ENCODE measurements at regions not wholly inside any gene's neighbourhood (a gene's known extent, or its start where the extent isn't known, plus 50 kb on each side); places are given as distances from the start of the nearest gene placed in this dataset.

GRCh38 chr6:11875325-11876109 is 96.9 kb upstream of the ADTRP start:
- Histone ChIP-seq H3K4me1 (ENCODE audit: low read length) (peaks cover 23% of the 10 kb centered on the region), H3K36me3 (replicated peaks; ENCODE audit: low read depth, low read length) (no peaks in the 10 kb centered on the region), H3K79me2 (ENCODE audit: low read length) (no peaks in the 10 kb centered on the region), H3K4me3 (ENCODE audit: low read length) (no peak overlapping the region), H3K9me3 (ENCODE audit: insufficient read depth, low read length) (no peaks in the 10 kb centered on the region), H4K20me1 (ENCODE audit: insufficient read depth, low read length) (no peaks in the 10 kb centered on the region), H3K9ac (ENCODE audit: low read length) (no peak overlapping the region), H3K4me2 (ENCODE audit: low read length) (no peak overlapping the region), H2AFZ (ENCODE audit: low read depth, low read length) (no peak overlapping the region), H3K27me3 (ENCODE audit: low read depth, low read length) (peaks cover 21% of the 10 kb centered on the region), H3K27ac (ENCODE audit: low read length) (no peak overlapping the region)
- TF ChIP-seq, protein P1, sequence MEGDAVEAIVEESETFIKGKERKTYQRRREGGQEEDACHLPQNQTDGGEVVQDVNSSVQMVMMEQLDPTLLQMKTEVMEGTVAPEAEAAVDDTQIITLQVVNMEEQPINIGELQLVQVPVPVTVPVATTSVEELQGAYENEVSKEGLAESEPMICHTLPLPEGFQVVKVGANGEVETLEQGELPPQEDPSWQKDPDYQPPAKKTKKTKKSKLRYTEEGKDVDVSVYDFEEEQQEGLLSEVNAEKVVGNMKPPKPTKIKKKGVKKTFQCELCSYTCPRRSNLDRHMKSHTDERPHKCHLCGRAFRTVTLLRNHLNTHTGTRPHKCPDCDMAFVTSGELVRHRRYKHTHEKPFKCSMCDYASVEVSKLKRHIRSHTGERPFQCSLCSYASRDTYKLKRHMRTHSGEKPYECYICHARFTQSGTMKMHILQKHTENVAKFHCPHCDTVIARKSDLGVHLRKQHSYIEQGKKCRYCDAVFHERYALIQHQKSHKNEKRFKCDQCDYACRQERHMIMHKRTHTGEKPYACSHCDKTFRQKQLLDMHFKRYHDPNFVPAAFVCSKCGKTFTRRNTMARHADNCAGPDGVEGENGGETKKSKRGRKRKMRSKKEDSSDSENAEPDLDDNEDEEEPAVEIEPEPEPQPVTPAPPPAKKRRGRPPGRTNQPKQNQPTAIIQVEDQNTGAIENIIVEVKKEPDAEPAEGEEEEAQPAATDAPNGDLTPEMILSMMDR (IDR thresholded peaks at IDR 0.05; ENCODE audit: low read depth, low read length): no peak
- TF ChIP-seq EZH2phosphoT487 (IDR thresholded peaks at IDR 0.05; ENCODE audit: low read depth): no peak

DNA sequence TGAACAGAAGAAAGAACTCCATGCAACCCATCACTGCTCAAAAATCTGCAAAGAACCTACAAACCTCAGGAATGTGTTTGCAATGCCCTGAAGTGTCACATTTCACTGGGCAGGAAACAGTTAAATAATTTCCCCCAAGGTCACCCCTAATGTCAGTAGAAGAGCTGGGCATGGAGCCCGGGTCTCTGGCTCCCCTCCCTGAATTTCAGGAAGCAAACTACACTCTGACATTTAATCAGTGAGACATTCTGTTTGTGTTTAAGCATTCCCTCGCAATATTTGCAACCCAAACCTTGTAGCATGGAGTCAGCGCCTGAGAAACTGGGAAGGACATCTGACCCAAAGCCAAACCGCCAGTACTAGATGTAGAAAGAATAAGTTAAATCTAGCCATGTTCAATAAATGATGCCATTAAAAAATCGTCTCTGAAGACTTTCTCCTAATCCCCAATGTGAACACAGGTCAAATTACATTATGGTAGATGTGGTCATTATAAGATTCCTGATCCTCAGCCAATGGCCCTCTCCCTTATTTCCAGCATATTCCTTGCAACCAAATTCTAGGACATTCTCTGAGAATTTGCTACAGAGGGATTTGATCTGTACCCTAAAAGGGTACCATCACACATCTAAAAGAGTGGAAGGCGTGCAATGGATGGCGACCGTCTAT is 91.2 kb upstream of the ADTRP start:
- H3K27ac ChIP-seq (ENCODE audit: low read length): no peak overlapping the region
- no peak overlapping the region for H3K4me2 ChIP-seq (ENCODE audit: low read length)

DNA sequence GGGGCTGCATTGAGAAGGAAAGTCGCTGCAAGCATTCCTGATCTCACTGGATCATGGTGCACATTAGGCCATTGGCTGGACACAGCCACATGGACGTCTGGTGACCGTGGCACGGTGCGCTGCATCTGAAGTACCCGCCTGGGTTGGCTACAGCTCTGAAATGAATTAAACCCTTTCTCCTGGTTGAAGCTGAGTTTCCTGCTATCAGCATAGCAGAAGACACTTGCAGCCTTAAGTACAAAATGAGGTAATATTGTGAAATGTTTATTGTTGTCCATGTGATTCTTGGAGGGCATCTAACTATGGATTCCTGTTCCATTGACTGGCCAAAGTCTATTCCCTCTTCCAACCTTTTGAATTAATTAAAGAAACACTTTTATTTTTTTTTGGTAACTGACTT is 89.8 kb upstream of the ADTRP start:
- H3K27me3 ChIP-seq (ENCODE audit: low read depth, low read length): no peaks in the 10 kb centered on the region
- H3K27ac ChIP-seq (ENCODE audit: low read length): no peak overlapping the region
- no peak overlapping the region for H2AFZ ChIP-seq (ENCODE audit: low read depth, low read length)
- no peaks in the 10 kb centered on the region for H4K20me1 ChIP-seq (ENCODE audit: insufficient read depth, low read length)
- no peak overlapping the region for H3K9ac ChIP-seq (ENCODE audit: low read length)
- no peak overlapping the region for H3K4me3 ChIP-seq (ENCODE audit: low read length)
- no peak overlapping the region for H3K4me2 ChIP-seq (ENCODE audit: low read length)
- no peaks in the 10 kb centered on the region for H3K4me1 ChIP-seq (ENCODE audit: low read length)
- H3K36me3 ChIP-seq (replicated peaks; ENCODE audit: low read depth, low read length): no peaks in the 10 kb centered on the region
- no peaks in the 10 kb centered on the region for H3K79me2 ChIP-seq (ENCODE audit: low read length)
- TF ChIP-seq, protein P1 (IDR thresholded peaks at IDR 0.05; ENCODE audit: low read depth, low read length): no peak
- TF ChIP-seq EZH2phosphoT487 (IDR thresholded peaks at IDR 0.05; ENCODE audit: low read depth): no peak
- no peaks in the 10 kb centered on the region for H3K9me3 ChIP-seq (ENCODE audit: insufficient read depth, low read length)

More for the DNA sequence above, 91.2 kb upstream of the ADTRP start:
- Histone ChIP-seq H2AFZ (ENCODE audit: low read depth, low read length) (no peak overlapping the region), H3K9ac (ENCODE audit: low read length) (no peak overlapping the region), H3K36me3 (replicated peaks; ENCODE audit: low read depth, low read length) (no peaks in the 10 kb centered on the region), H3K4me1 (ENCODE audit: low read length) (no peaks in the 10 kb centered on the region), H3K4me3 (ENCODE audit: low read length) (no peak overlapping the region), H3K79me2 (ENCODE audit: low read length) (no peaks in the 10 kb centered on the region), H3K9me3 (ENCODE audit: insufficient read depth, low read length) (no peaks in the 10 kb centered on the region), H3K27me3 (ENCODE audit: low read depth, low read length) (no peaks in the 10 kb centered on the region; the same call in 1 of the 2 replicates), H4K20me1 (ENCODE audit: insufficient read depth, low read length) (no peaks in the 10 kb centered on the region)
- no peak for TF ChIP-seq EZH2phosphoT487 (IDR thresholded peaks at IDR 0.05; ENCODE audit: low read depth)
- TF ChIP-seq, protein P1 (IDR thresholded peaks at IDR 0.05; ENCODE audit: low read depth, low read length): no peak

DNA sequence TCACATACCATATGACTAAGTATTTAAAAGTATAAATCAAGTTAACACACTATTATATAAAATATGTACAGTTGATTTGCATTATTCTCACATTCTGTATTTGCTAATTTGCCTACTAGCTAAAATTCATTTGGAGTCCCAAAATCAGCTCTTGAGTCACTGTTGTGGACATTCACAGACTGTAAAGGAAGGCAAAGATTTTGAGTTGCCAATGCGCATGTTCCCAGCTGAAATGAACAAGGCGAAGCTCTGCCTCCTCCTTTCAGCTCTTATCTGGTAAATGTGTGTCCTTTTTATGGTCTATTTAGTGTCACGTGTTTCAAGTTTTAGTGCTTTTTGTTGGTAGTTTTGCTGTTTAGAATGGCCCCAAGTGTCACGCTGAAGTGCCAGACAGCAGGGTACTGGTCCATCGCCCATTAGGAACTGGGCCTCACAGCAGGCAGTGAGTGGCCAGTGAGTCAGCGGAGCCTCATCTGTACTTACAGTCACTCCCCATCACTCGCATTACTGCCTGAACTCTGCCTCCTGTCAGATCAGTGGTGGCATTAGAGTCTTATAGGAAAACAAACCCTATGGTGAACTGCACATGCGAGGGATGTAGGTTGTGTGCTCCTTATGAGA is 87.2 kb upstream of the ADTRP start:
- no peak overlapping the region for H3K9ac ChIP-seq (ENCODE audit: low read length)
- H3K36me3 ChIP-seq (replicated peaks; ENCODE audit: low read depth, low read length): no peaks in the 10 kb centered on the region
- no peak overlapping the region for H3K4me3 ChIP-seq (ENCODE audit: low read length)
- no peaks in the 10 kb centered on the region for H4K20me1 ChIP-seq (ENCODE audit: insufficient read depth, low read length)
- no peaks in the 10 kb centered on the region for H3K79me2 ChIP-seq (ENCODE audit: low read length)
- no peak overlapping the region for H3K27ac ChIP-seq (ENCODE audit: low read length)
- TF ChIP-seq, protein P1 (IDR thresholded peaks at IDR 0.05; ENCODE audit: low read depth, low read length): no peak
- no peak for TF ChIP-seq EZH2phosphoT487 (IDR thresholded peaks at IDR 0.05; ENCODE audit: low read depth)
- H3K4me2 ChIP-seq (ENCODE audit: low read length): no peak overlapping the region
- no peaks in the 10 kb centered on the region for H3K27me3 ChIP-seq (ENCODE audit: low read depth, low read length)
- H3K4me1 ChIP-seq (ENCODE audit: low read length): peaks cover 2% of the 10 kb centered on the region
- no peak overlapping the region for H2AFZ ChIP-seq (ENCODE audit: low read depth, low read length)
- no peaks in the 10 kb centered on the region for H3K9me3 ChIP-seq (ENCODE audit: insufficient read depth, low read length)
